ENCODE measurements at regions not wholly inside any gene's neighbourhood (a gene's known extent, or its start where the extent isn't known, plus 50 kb on each side); places are given as distances from the start of the nearest gene placed in this dataset.
"Not testable (repeated sequence)": the region's sequence is repeated elsewhere in the genome, so short reads cannot be mapped to it uniquely, and the experiment has no call there.

GRCh38 chr2:238521870-238522269 is 95.1 kb downstream of the ASB1 start:
- peak; percentile 5 for DNase-seq

- no peak for DNase-seq
Measured at GRCh38 chr2:238523158-238524110, 96.7 kb downstream of the ASB1 start.

GRCh38 chr2:238524426-238524983 is 97.8 kb downstream of the ASB1 start:
- no peak for DNase-seq

GRCh38 chr2:238525990-238526389 is 99.3 kb downstream of the ASB1 start:
- peak; percentile 36 for DNase-seq

- no peak for DNase-seq
Measured at GRCh38 chr2:238527565-238527964, 100.8 kb downstream of the ASB1 start.

- DNase-seq: peak; percentile 69
Measured at GRCh38 chr2:238528953-238529781, 102.4 kb downstream of the ASB1 start.

GRCh38 chr2:238531017-238531645 is 104.4 kb downstream of the ASB1 start:
- not testable (repeated sequence) for DNase-seq

GRCh38 chr2:238543732-238544131 is 117.0 kb downstream of the ASB1 start:
- DNase-seq: not testable (repeated sequence)

- no peak for DNase-seq
Measured at GRCh38 chr2:238548902-238549462, 122.3 kb downstream of the ASB1 start.

GRCh38 chr2:238549866-238550265 is 123.1 kb downstream of the ASB1 start:
- no peak for DNase-seq

- no peak for DNase-seq
Measured at GRCh38 chr2:238551091-238551490, 124.4 kb downstream of the ASB1 start.

- DNase-seq: no peak
Measured at GRCh38 chr2:238552226-238552625, 125.5 kb downstream of the ASB1 start.

GRCh38 chr2:238553159-238553558 is 126.4 kb downstream of the ASB1 start:
- DNase-seq: no peak

- no peak for DNase-seq
Measured at GRCh38 chr2:238554468-238555315, 128.0 kb downstream of the ASB1 start.

- no peak for DNase-seq
Measured at GRCh38 chr2:238555786-238556542, 129.2 kb downstream of the ASB1 start.

GRCh38 chr2:238557431-238557830 is 130.7 kb downstream of the ASB1 start:
- no peak for DNase-seq

GRCh38 chr2:238557936-238558335 is 131.2 kb downstream of the ASB1 start:
- DNase-seq: no peak

GRCh38 chr2:238558456-238559099 is 131.9 kb downstream of the ASB1 start:
- DNase-seq: no peak

- no peak for DNase-seq
Measured at GRCh38 chr2:238560234-238560633, 133.5 kb downstream of the ASB1 start.

GRCh38 chr2:238561230-238561629 is 134.5 kb downstream of the ASB1 start:
- no peak for DNase-seq

Data from NCI-H1092 treated with DMSO at 0.1 percent for 48 hours (cell line).